ENCODE measurements at regions not wholly inside any gene's neighbourhood (a gene's known extent, or its start where the extent isn't known, plus 50 kb on each side); places are given as distances from the start of the nearest gene placed in this dataset.

- no peak for TF ChIP-seq POLR2A (IDR thresholded peaks at IDR 0.05; ENCODE audit: low read depth, low read length)
- TF ChIP-seq TAF1 (IDR thresholded peaks at IDR 0.05; ENCODE audit: low read depth, low read length): no peak
- TF ChIP-seq SPI1 (IDR thresholded peaks at IDR 0.05; ENCODE audit: low read depth, low read length): no peak
Measured at GRCh38 chr18:34342960-34343359, 118.2 kb upstream of the NOL4 start.

Data from GM12891 (cell line).